D341Med (cell line): ENCODE measurements at regions not wholly inside any gene's neighbourhood (a gene's known extent, or its start where the extent isn't known, plus 50 kb on each side); places are given as distances from the start of the nearest gene placed in this dataset.
"Not testable (repeated sequence)": the region's sequence is repeated elsewhere in the genome, so short reads cannot be mapped to it uniquely, and the experiment has no call there.

ENCODE experiments used
- DNase-seq: peaks from one replicate; pipeline ENCODE4 v3.0.0; 2012; ENCODE audit warnings: low spot score

- no peak for DNase-seq
These were observed 242.8 kb upstream of the PDZRN3 start for GRCh38 chr3:73867524-73867923.

DNA sequence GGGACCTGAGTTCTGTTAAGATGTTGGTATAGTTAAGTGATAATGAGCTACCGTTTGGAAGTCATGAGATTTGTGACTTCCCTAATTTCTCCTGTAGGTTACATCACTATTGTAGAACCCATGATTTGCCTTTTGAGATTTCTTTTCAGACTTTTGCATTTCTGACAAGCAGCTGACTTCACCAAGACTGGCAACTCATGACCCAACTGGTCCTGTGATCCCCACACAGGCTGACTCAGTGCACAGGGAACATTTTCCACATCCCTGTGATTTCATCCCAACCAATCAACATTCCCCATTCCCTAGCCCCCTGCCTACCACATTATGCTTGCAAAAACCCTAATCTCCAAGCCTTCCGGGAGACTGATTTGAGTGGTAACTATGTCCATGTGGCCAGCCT lies 242.1 kb upstream of the PDZRN3 start:
- no peak for DNase-seq

GRCh38 chr3:73863546-73864079 lies 238.9 kb upstream of the PDZRN3 start:
- DNase-seq: no peak

DNA sequence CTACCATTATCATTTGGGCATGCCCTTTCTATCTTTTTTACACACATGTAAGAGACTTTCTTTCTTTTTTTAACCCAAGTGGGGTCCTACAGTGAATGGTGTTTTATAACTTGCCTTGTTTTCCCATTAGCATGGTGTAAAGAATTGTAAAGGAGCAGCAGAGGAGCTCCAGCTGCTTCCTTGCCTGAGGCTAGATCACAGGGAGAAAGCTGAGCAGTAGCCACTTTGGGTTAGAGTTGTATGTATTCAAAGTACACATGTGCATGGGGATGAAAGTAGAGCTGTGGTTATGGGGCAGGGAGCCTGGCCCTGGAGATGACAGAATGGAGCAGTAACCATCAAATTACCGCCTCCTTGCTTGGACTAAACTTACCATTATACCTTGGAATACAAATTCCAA lies 231.1 kb upstream of the PDZRN3 start:
- DNase-seq: no peak

- peak; percentile 37 for DNase-seq
These were observed 223.6 kb upstream of the PDZRN3 start for GRCh38 chr3:73848173-73848906.

DNA sequence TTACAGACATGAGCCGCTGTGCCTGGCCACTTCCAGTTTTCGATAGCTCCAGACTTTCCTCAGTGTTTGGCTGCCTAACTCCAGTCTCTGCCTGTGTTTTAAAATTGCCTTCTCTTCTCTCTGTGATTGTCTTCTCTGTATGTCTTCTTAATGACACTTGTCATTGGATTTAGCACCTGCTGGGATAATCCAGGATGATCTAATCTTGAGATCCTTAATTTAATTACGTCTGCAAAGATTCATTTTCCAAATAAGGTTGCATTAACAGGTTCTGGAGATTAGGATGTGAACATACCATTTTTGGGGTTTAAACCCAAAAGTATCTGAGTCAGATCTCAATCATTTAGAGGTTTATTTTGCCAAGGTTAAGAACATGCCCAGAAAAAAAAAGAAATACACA lies 222.2 kb upstream of the PDZRN3 start:
- no peak for DNase-seq

DNA sequence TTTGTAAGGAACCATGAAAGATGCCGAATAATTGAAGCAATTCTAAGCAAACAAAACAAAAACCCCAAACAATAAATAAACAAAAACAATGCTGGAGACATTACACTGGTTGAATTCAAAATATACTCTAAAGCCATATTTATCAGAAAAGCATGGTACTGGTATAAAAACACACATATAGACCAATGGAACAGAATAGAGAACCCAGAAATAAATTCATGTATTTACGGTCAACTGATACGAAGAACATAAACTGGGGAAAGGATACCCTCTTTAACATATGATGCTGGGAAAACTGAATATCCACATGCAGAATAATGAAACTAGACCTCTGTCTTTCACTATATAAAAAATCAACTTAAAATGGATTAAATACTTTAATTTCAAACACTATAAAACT lies 214.3 kb upstream of the PDZRN3 start:
- no peak for DNase-seq

- no peak for DNase-seq
These were observed 211.2 kb upstream of the PDZRN3 start for GRCh38 chr3:73835945-73836344.

DNA sequence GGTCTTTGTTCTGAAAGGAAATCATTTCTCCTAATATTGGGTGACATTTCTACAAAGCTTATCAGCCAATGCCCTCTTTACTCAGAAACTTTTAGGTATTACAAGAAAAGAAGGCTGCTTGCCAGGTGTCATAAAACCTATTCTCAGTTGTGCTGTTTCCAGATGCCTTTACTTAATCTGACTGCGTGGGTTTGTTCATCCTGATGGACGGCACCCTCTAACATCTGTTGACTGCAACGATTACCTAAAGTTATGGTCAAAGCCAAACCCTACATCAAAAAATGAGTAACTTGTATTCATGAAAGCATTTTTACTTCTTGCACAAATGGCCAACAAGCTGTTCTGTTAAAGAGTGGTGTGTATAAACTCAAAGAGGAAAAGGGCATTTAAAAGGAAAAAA lies 207.7 kb upstream of the PDZRN3 start:
- DNase-seq: no peak

- no peak for DNase-seq
These were observed 203.6 kb upstream of the PDZRN3 start for GRCh38 chr3:73828348-73828747.

DNA sequence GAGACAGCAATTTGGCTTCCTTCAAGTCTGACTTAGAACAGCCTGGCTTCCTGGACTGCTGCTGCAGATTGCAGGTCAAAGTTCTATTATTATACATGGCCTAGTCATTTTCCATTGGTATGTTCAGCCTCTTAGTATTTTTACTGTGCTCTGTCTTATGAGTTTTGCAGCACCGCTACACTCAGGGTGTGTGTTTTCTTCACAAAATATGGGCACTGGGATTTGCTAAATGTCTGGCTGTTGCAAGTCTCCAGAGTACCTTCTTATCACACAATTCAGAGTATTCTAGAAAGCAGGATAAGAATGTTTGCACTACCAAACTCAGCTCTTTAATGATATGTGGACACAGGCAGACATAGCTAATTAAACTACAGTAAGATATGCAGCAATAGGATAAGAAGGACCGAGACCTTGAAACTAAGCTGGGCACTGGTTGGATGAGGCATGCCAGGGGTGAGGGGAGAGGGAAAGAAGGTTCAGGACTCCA lies 203.0 kb upstream of the PDZRN3 start:
- no peak for DNase-seq

DNA sequence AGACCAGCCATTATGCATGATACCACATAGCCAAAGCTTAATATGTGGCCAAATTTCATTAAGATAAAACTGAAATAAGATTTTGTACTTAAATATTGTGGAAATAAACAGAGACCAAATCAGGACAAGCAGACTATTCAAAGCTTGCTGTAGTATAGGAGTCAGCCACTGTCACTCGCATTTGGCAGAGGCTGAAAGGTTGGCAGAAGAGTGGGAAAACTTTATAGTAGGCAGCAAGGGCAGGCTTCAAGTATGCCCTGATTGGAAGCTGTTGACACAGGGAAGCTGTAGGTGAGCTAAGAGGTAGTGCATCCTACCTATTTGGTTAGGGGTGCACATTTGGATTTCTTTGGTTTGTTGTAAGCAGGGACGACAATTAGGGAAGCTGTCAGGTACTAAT lies 202.5 kb upstream of the PDZRN3 start:
- DNase-seq: no peak

DNA sequence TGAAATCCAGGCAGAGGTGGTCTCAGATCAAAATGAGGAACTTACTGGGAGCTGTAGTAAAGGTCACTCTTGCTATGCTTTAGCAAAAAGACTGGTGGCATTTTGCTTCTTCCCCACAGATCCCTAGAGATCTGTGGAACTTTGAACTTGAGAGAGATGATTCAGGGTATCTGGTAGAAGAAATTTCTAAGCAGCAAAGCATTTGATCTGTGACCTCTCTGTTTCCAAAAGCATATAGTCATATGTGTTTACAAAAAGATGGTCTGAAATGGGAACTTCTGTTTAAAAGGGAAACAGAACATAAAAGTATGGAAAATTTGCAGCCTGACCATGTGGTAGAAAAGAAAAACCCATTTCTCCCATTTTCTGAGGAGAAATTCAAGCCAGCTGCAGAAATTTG lies 196.2 kb upstream of the PDZRN3 start:
- DNase-seq: not testable (repeated sequence)

GRCh38 chr3:73820431-73820830 lies 195.7 kb upstream of the PDZRN3 start:
- DNase-seq: no peak

DNA sequence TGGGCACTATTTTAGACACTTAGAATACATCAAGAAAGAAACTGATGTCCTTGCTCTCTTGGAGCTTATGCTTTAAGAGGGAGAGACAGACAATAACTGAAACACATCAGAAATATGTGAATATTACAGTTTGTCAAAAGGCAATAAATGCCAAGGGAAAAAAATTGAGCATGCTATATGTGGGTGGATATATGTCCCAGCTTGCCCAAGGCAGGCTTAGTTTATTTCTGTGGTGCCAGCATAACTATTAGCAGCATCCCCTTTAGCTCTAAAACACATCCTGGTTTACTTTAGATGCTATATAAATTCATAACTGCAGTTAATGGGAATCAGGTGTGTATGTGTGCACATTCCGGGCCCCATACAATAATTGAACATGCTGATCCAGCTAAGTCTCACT lies 191.2 kb upstream of the PDZRN3 start:
- no peak for DNase-seq

GRCh38 chr3:73813692-73814292 lies 189.1 kb upstream of the PDZRN3 start:
- DNase-seq: no peak

- DNase-seq: no peak
These were observed 188.6 kb upstream of the PDZRN3 start for GRCh38 chr3:73813291-73813690.

- DNase-seq: no peak
These were observed 187.3 kb upstream of the PDZRN3 start for GRCh38 chr3:73812054-73812453.

DNA sequence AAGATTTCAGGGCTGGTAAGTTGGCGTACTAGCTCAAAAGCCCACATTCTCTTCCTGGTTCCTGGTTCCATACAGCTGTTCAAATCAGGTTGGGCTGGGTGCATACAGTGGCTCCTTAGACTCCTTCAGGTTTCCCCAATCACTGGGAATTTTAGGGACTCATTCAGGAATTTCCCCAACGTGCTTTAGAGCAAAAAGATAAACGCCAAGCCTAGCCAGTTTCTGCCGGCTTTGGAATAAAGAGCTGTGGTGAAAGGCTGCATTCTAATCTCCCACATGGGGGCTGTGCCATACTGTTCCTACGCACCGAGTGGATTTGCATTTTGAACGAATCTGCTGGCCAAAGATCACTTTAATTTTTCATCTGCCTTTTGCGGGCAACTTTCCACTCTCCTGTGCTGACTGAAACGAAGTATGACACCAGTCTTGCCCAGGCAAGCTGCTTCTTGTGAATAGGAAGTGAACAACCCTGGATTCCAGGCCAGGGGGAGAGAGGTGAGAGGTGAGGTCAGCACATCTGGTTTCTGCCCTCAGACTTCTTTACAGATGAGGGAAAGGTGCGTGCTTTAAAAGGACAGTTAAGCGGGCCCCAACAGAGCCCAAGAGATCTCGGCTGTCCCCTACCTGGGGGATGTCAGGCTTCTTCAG lies 184.2 kb upstream of the PDZRN3 start:
- no peak for DNase-seq

DNA sequence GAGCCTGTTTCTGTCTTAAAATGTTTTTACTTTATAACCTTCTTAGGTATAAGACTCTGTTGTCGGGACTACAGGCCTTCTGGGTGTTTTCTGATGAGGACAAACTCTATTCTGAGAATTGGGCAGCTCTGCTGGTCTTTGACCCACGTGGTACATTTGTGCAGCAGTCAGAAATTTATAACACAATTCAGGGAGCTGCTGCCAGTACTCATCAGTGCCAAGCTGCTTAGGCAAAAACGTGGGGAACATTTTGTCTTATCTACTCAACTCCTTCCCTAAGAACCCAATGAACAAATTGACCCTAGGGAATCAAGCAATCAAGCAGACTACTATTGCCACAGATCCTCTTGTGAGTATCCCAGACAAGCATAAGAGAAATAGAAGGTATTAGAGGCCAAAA lies 180.7 kb upstream of the PDZRN3 start:
- DNase-seq: no peak

DNA sequence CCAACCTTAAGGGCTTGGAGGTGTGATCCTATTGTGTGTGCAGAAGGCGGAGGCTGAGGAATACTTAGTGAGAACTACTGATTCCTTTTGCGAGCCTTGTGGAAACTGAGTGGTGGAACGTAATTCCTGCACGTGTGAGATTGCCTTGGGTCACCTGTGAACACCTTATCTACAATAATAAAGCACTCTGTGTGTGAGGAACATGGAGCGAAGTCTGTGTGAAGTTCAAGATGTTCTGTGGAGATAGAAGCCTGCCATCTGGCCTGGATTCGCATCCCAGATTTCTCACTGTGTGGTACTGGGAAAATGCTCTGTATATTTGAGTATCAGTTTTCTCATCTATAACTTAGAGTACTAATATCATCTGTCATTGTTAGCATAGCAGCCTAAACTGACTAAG lies 179.5 kb upstream of the PDZRN3 start:
- no peak for DNase-seq

GRCh38 chr3:73801444-73801843 lies 176.7 kb upstream of the PDZRN3 start:
- no peak for DNase-seq

- DNase-seq: no peak
These were observed 172.6 kb upstream of the PDZRN3 start for GRCh38 chr3:73797311-73797710.
